ENCODE measurements at regions not wholly inside any gene's neighbourhood (a gene's known extent, or its start where the extent isn't known, plus 50 kb on each side); places are given as distances from the start of the nearest gene placed in this dataset.

- TF ChIP-seq GATAD2B (IDR thresholded peaks at IDR 0.05; ENCODE audit: borderline replicate concordance) (no peak), EZH2 (IDR thresholded peaks at IDR 0.05; ENCODE audit: borderline replicate concordance, low read depth, low read length) (no peak), CTCF (IDR thresholded peaks at IDR 0.05 in 2 of 3, conservative IDR thresholded peaks at IDR 0.05 in 1 of 3; ENCODE audit: insufficient read depth in 2 of 3, low read depth in 1 of 3, low read length in 3 of 3) (no peak), CREBBP (IDR thresholded peaks at IDR 0.05; ENCODE audit: low read depth, low read length) (no peak), ZNF384 (IDR thresholded peaks at IDR 0.05; ENCODE audit: low read depth, low read length) (no peak), JUND (IDR thresholded peaks at IDR 0.05; ENCODE audit: borderline replicate concordance, low read depth, low read length) (no peak), JUND (tag; IDR thresholded peaks at IDR 0.05; ENCODE audit: borderline replicate concordance, low read depth, low read length) (no peak), ZZZ3 (IDR thresholded peaks at IDR 0.05) (no peak), REST (IDR thresholded peaks at IDR 0.05; ENCODE audit: borderline replicate concordance) (no peak), REST (CRISPR knock-in tag; IDR thresholded peaks at IDR 0.05; ENCODE audit: low read depth) (no peak)
Measured at GRCh38 chr3:170806676-170807075, 63.3 kb downstream of the RPL22L1 start.

All from K562 (cell line).